C4-2B (cell line): ENCODE measurements at regions not wholly inside any gene's neighbourhood (a gene's known extent, or its start where the extent isn't known, plus 50 kb on each side); places are given as distances from the start of the nearest gene placed in this dataset.

ENCODE experiments used
- ZFX ChIP-seq: fragments of 450-650 bp; IDR thresholded peaks from 2 replicates; pipeline ENCODE4 v1.6.1; 2017
- TF ChIP-seq, protein P1 (sequence below): fragments of 450-650 bp; conservative IDR thresholded peaks from 2 replicates; pipeline ENCODE4 v1.5.1; 2017; ENCODE audit warnings: mild to moderate bottlenecking

- TF ChIP-seq, protein P1, sequence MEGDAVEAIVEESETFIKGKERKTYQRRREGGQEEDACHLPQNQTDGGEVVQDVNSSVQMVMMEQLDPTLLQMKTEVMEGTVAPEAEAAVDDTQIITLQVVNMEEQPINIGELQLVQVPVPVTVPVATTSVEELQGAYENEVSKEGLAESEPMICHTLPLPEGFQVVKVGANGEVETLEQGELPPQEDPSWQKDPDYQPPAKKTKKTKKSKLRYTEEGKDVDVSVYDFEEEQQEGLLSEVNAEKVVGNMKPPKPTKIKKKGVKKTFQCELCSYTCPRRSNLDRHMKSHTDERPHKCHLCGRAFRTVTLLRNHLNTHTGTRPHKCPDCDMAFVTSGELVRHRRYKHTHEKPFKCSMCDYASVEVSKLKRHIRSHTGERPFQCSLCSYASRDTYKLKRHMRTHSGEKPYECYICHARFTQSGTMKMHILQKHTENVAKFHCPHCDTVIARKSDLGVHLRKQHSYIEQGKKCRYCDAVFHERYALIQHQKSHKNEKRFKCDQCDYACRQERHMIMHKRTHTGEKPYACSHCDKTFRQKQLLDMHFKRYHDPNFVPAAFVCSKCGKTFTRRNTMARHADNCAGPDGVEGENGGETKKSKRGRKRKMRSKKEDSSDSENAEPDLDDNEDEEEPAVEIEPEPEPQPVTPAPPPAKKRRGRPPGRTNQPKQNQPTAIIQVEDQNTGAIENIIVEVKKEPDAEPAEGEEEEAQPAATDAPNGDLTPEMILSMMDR: no peak
- no peak for TF ChIP-seq ZFX
Observed at GRCh38 chr5:113939988-113940387, 421.9 kb upstream of the KCNN2 start.
